ENCODE measurements at regions not wholly inside any gene's neighbourhood (a gene's known extent, or its start where the extent isn't known, plus 50 kb on each side); places are given as distances from the start of the nearest gene placed in this dataset.

- Mint-ChIP-seq H3K4me1 (no peaks in the 10 kb centered on the region), H3K27ac (no peak overlapping the region), H3K4me3 (no peak overlapping the region), H3K27me3 (no peaks in the 10 kb centered on the region), H3K36me3 (ENCODE audit: low read depth) (no peaks in the 10 kb centered on the region), H3K9me3 (no peaks in the 10 kb centered on the region)
- no peak for ATAC-seq (replicated peaks)
Observed at GRCh38 chr12:90368081-90368480, 586.9 kb downstream of the CCER1 start.

- Mint-ChIP-seq H3K9me3 (no peaks in the 10 kb centered on the region), H3K27ac (no peak overlapping the region), H3K36me3 (ENCODE audit: low read depth) (no peaks in the 10 kb centered on the region), H3K4me3 (no peak overlapping the region), H3K4me1 (no peaks in the 10 kb centered on the region), H3K27me3 (no peaks in the 10 kb centered on the region)
- no peak for ATAC-seq (replicated peaks)
Observed at GRCh38 chr12:90366286-90366685, 588.7 kb downstream of the CCER1 start.

GRCh38 chr12:90360300-90360699, 594.7 kb downstream of the CCER1 start:
- peaks cover 7% of the 10 kb centered on the region for H3K27me3 Mint-ChIP-seq
- H3K36me3 Mint-ChIP-seq (ENCODE audit: low read depth) = no peaks in the 10 kb centered on the region
- H3K4me3 Mint-ChIP-seq = no peak overlapping the region
- no peaks in the 10 kb centered on the region for H3K9me3 Mint-ChIP-seq
- H3K4me1 Mint-ChIP-seq = no peaks in the 10 kb centered on the region
- no peak overlapping the region for H3K27ac Mint-ChIP-seq
- ATAC-seq (replicated peaks) = no peak

- H3K4me3 Mint-ChIP-seq = no peak overlapping the region
- no peaks in the 10 kb centered on the region for H3K36me3 Mint-ChIP-seq (ENCODE audit: low read depth)
- H3K27ac Mint-ChIP-seq = no peak overlapping the region
- peaks cover 7% of the 10 kb centered on the region for H3K27me3 Mint-ChIP-seq
- ATAC-seq (replicated peaks) = no peak
- no peaks in the 10 kb centered on the region for H3K9me3 Mint-ChIP-seq
- H3K4me1 Mint-ChIP-seq = no peaks in the 10 kb centered on the region
Observed at GRCh38 chr12:90355711-90356355, 599.1 kb downstream of the CCER1 start.

- Mint-ChIP-seq H3K36me3 (ENCODE audit: low read depth) (no peaks in the 10 kb centered on the region), H3K9me3 (no peaks in the 10 kb centered on the region), H3K27me3 (peaks cover 15% of the 10 kb centered on the region), H3K27ac (no peak overlapping the region), H3K4me3 (no peak overlapping the region), H3K4me1 (no peaks in the 10 kb centered on the region)
- no peak for ATAC-seq (replicated peaks)
Observed at GRCh38 chr12:90343966-90344365, 611.0 kb downstream of the CCER1 start.

GRCh38 chr12:90342081-90342480, 612.9 kb downstream of the CCER1 start:
- H3K27me3 Mint-ChIP-seq = peaks cover 17% of the 10 kb centered on the region
- ATAC-seq (replicated peaks) = no peak
- H3K36me3 Mint-ChIP-seq (ENCODE audit: low read depth) = no peaks in the 10 kb centered on the region

GRCh38 chr12:90339837-90340236, 615.1 kb downstream of the CCER1 start:
- Mint-ChIP-seq H3K36me3 (ENCODE audit: low read depth) (no peaks in the 10 kb centered on the region), H3K27me3 (peaks cover 13% of the 10 kb centered on the region), H3K9me3 (no peaks in the 10 kb centered on the region), H3K4me3 (no peak overlapping the region), H3K27ac (no peak overlapping the region), H3K4me1 (no peaks in the 10 kb centered on the region)
- ATAC-seq (replicated peaks) = no peak

More at GRCh38 chr12:90342081-90342480, 612.9 kb downstream of the CCER1 start:
- Mint-ChIP-seq H3K9me3 (no peaks in the 10 kb centered on the region), H3K4me1 (no peaks in the 10 kb centered on the region), H3K27ac (no peak overlapping the region), H3K4me3 (no peak overlapping the region)

GRCh38 chr12:90338365-90338764, 616.6 kb downstream of the CCER1 start:
- Mint-ChIP-seq H3K27me3 (peaks cover 13% of the 10 kb centered on the region), H3K9me3 (no peaks in the 10 kb centered on the region), H3K27ac (no peak overlapping the region), H3K4me3 (no peak overlapping the region), H3K36me3 (ENCODE audit: low read depth) (no peaks in the 10 kb centered on the region), H3K4me1 (no peaks in the 10 kb centered on the region)
- no peak for ATAC-seq (replicated peaks)

- Mint-ChIP-seq H3K27me3 (peaks cover 8% of the 10 kb centered on the region), H3K36me3 (ENCODE audit: low read depth) (no peaks in the 10 kb centered on the region), H3K27ac (no peak overlapping the region), H3K4me3 (no peak overlapping the region), H3K9me3 (no peaks in the 10 kb centered on the region), H3K4me1 (no peaks in the 10 kb centered on the region)
- ATAC-seq (replicated peaks) = no peak
Observed at GRCh38 chr12:90337018-90337417, 618.0 kb downstream of the CCER1 start.

- Mint-ChIP-seq H3K9me3 (no peaks in the 10 kb centered on the region), H3K36me3 (ENCODE audit: low read depth) (no peaks in the 10 kb centered on the region)
Observed at GRCh38 chr12:90335566-90335965, 619.4 kb downstream of the CCER1 start.

GRCh38 chr12:90333939-90334338, 621.0 kb downstream of the CCER1 start:
- no peak for ATAC-seq (replicated peaks)
- H3K36me3 Mint-ChIP-seq (ENCODE audit: low read depth) = no peaks in the 10 kb centered on the region
- no peaks in the 10 kb centered on the region for H3K9me3 Mint-ChIP-seq
- peaks cover 2% of the 10 kb centered on the region for H3K27me3 Mint-ChIP-seq
- H3K4me3 Mint-ChIP-seq = no peak overlapping the region
- H3K27ac Mint-ChIP-seq = no peak overlapping the region
- H3K4me1 Mint-ChIP-seq = no peaks in the 10 kb centered on the region

More at GRCh38 chr12:90335566-90335965, 619.4 kb downstream of the CCER1 start:
- Mint-ChIP-seq H3K4me1 (no peaks in the 10 kb centered on the region), H3K27me3 (peaks cover 7% of the 10 kb centered on the region), H3K4me3 (no peak overlapping the region), H3K27ac (no peak overlapping the region)
- no peak for ATAC-seq (replicated peaks)

- Mint-ChIP-seq H3K36me3 (ENCODE audit: low read depth) (no peaks in the 10 kb centered on the region), H3K4me1 (no peaks in the 10 kb centered on the region), H3K9me3 (no peaks in the 10 kb centered on the region), H3K27me3 (no peaks in the 10 kb centered on the region), H3K27ac (no peak overlapping the region), H3K4me3 (no peak overlapping the region)
- ATAC-seq (replicated peaks) = no peak
Observed at GRCh38 chr12:90333424-90333823, 621.6 kb downstream of the CCER1 start.

- Mint-ChIP-seq H3K9me3 (no peaks in the 10 kb centered on the region), H3K36me3 (ENCODE audit: low read depth) (no peaks in the 10 kb centered on the region), H3K4me1 (no peaks in the 10 kb centered on the region), H3K27ac (no peak overlapping the region), H3K27me3 (no peaks in the 10 kb centered on the region), H3K4me3 (no peak overlapping the region)
- no peak for ATAC-seq (replicated peaks)
Observed at GRCh38 chr12:90331821-90332220, 623.2 kb downstream of the CCER1 start.

GRCh38 chr12:90331262-90331661, 622.6 kb upstream of the ATP2B1 start:
- Mint-ChIP-seq H3K4me3 (no peak overlapping the region), H3K9me3 (no peaks in the 10 kb centered on the region), H3K4me1 (no peaks in the 10 kb centered on the region), H3K27me3 (no peaks in the 10 kb centered on the region), H3K36me3 (ENCODE audit: low read depth) (no peaks in the 10 kb centered on the region), H3K27ac (no peak overlapping the region)
- ATAC-seq (replicated peaks) = no peak

GRCh38 chr12:90327793-90328743, 619.4 kb upstream of the ATP2B1 start:
- Mint-ChIP-seq H3K4me1 (no peaks in the 10 kb centered on the region), H3K36me3 (ENCODE audit: low read depth) (no peaks in the 10 kb centered on the region), H3K27ac (no peak overlapping the region), H3K27me3 (no peaks in the 10 kb centered on the region), H3K9me3 (no peaks in the 10 kb centered on the region), H3K4me3 (no peak overlapping the region)
- ATAC-seq (replicated peaks) = no peak

Measured in activated T-helper 17 cell treated with anti-CD3 and anti-CD28 coated beads, Interleukin-2, amount 50 U/mL, for 72 hours (primary cell).